Esophagus squamous epithelium (tissue), 5 donors: ENCODE measurements at regions not wholly inside any gene's neighbourhood (a gene's known extent, or its start where the extent isn't known, plus 50 kb on each side); places are given as distances from the start of the nearest gene placed in this dataset.

Experiments
- DNase-seq: peaks from one replicate; lab custom pipeline; 2025; lab: John Stamatoyannopoulos, UW
- H3K27ac ChIP-seq, 4 donors: fragments of 200-600 bp; sonication (generic); one replicate each; pipeline ENCODE4 v1.5.1; 2016 to 2019; ENCODE audit warnings: mild to moderate bottlenecking in 1 of 4
- H3K27me3 ChIP-seq, 4 donors: fragments of 200-600 bp; sonication (generic); 1 replicate in 3 of 4; 2 replicates in 1 of 4; pipeline versions ENCODE4 v1.5.1 to v1.6.0; 2017 to 2021; ENCODE audit warnings: antibody characterized with exemption in 1 of 4
- H3K36me3 ChIP-seq, 3 donors: fragments of 200-600 bp; sonication (generic); one replicate each; pipeline ENCODE4 v1.5.1; 2016 to 2019
- H3K4me1 ChIP-seq, 3 donors: fragments of 200-600 bp; sonication (generic); one replicate each; pipeline ENCODE4 v1.5.1; 2017 to 2019
- H3K4me3 ChIP-seq, 4 donors: fragments of 200-600 bp; sonication (generic); 1 replicate in 3 of 4; 2 replicates in 1 of 4; pipeline ENCODE4 v1.5.1; 2016 to 2019; ENCODE audit warnings: mild to moderate bottlenecking in 2 of 4, moderate library complexity in 1 of 4
- H3K9me3 ChIP-seq, 3 donors: fragments of 200-600 bp; sonication (generic); one replicate each; pipeline ENCODE4 v1.5.1; 2016 to 2019
- CTCF ChIP-seq, 6 experiments: fragments of 450-650 bp in 4 of 6; fragments of 200-600 bp in 2 of 6; sonication (generic) in 2 of 6; IDR thresholded peaks; one replicate each; pipeline ENCODE4 v1.5.1; 2016 to 2019; ENCODE audit warnings: antibody characterized with exemption in 6 of 6, mild to moderate bottlenecking in 4 of 6, moderate library complexity in 4 of 6
- POLR2A ChIP-seq, 4 donors: fragments of 450-650 bp; IDR thresholded peaks; one replicate each; pipeline ENCODE4 v1.6.1; 2017; ENCODE audit warnings: antibody characterized with exemption in 4 of 4, mild to moderate bottlenecking in 4 of 4, moderate library complexity in 3 of 4
- WGBS, 2 donors: methylation state at CpG; one replicate each; pipeline ENCODE4 v1.1.5; 2018; 5-methylcytosine and 5-hydroxymethylcytosine counted together
- intact Hi-C: fragments of 100-400 bp; cut with DNase I; formaldehyde crosslinking; loops from one replicate; pipeline ENCODE4 v1.15.0; 2022
- donor health status: DM: yes; HTN: yes; CAD: no.

DNA sequence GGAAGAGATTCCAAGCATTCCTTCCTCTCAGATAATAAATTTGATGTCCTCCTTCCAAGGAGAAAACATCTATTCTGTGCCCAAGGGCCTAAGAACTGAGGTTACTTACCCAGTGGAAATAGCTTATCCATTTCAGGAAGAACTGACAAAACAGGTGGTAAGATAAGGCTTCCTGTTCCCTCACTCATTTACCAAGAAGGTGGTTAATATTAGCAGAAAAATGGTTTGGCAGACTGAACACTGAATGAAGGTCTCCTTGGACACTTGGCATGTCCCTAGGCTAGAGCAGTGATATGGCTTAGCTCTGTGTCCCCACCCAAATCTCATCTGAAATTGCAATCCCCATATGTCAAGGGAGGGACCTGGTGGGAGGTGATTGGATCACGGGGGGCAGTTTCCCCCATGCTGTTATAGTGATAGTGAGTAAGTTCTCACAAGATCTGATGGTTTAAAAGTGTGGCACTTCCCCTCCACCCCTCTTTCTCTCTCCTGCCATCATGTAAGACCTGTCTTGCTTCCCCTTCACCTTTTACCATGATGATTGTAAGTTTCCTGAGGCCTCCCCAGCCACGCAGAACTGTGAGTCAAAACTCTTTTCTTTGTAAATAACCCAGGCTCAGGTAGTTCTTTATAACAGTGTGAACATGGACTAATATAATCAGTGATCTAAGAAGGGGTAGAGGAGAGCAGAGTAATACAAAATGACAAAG lies 127.4 kb downstream of the ST8SIA2 start:
- no peak overlapping the region for H3K4me3 ChIP-seq
- DNase-seq: no peak
- H3K27ac ChIP-seq: no peak overlapping the region
- TF ChIP-seq CTCF (IDR thresholded peaks at IDR 0.05) (no peak), POLR2A (IDR thresholded peaks at IDR 0.05) (no peak)
- H3K9me3 ChIP-seq: no peaks in the 10 kb centered on the region
- peaks cover 0 to 10% (median 0%) of the 10 kb centered on the region in 3 donors for H3K4me1 ChIP-seq
- H3K36me3 ChIP-seq: no peaks in the 10 kb centered on the region
- no peaks in the 10 kb centered on the region for H3K27me3 ChIP-seq
- intact Hi-C loops: loop anchor here (5.0 kb wide), 1 partner anchor 196 kb away; no protein-coding TSS in a partner anchor
- WGBS, 2 donors: 89 to 90% methylated on average over 2 of the region's 2 CpGs

GRCh38 chr15:92519709-92520108 lies 126.0 kb downstream of the ST8SIA2 start:
- TF ChIP-seq CTCF (IDR thresholded peaks at IDR 0.05): no peak
- no peak for TF ChIP-seq POLR2A (IDR thresholded peaks at IDR 0.05)
- Histone ChIP-seq H3K27me3 (no peaks in the 10 kb centered on the region), H3K27ac (no peak overlapping the region), H3K9me3 (no peaks in the 10 kb centered on the region), H3K36me3 (no peaks in the 10 kb centered on the region), H3K4me1 (peaks cover 0 to 10% (median 0%) of the 10 kb centered on the region in 3 donors), H3K4me3 (no peak overlapping the region)
- intact Hi-C loops: loop anchor here (5.0 kb wide), 1 partner anchor 198 kb away; no protein-coding TSS in a partner anchor
- no peak for DNase-seq
- WGBS, 2 donors: 74 to 87% methylated on average over 3 of the region's 3 CpGs
